Stimulated activated naive B cell treated with anti-CD40 and anti-IgM and Interleukin-4, amounts not matched to agents 10 μg/mL and 1 μg/mL and 100 μg/mL, for 72 hours (primary cell): ENCODE measurements at regions not wholly inside any gene's neighbourhood (a gene's known extent, or its start where the extent isn't known, plus 50 kb on each side); places are given as distances from the start of the nearest gene placed in this dataset.
"Not testable (repeated sequence)": the region's sequence is repeated elsewhere in the genome, so short reads cannot be mapped to it uniquely, and the experiment has no call there.

Source experiments
- ATAC-seq, 2 donors: fragments of 150-1000 bp; cut with Tn5 transposase; replicated peaks; 2 replicates each; pipeline ENCODE4 v1.10.0; 2021; ENCODE audit warnings: moderate library complexity in 1 of 2
- DNase-seq: peaks from one replicate; pipeline ENCODE4 v3.0.0; 2021
- H3K27ac Mint-ChIP-seq: one replicate; pipeline ENCODE4 v1.8.0; 2022; ENCODE audit warnings: mild to moderate bottlenecking, mixed read lengths
- H3K27me3 Mint-ChIP-seq, 2 donors: one replicate each; pipeline ENCODE4 v1.8.0; 2022; ENCODE audit warnings: mixed read lengths in 2 of 2
- H3K36me3 Mint-ChIP-seq, 2 donors: one replicate each; pipeline ENCODE4 v1.8.0; 2022; ENCODE audit warnings: mixed read lengths in 2 of 2, mild to moderate bottlenecking in 1 of 2
- H3K4me1 Mint-ChIP-seq, 2 donors: one replicate each; pipeline ENCODE4 v1.8.0; 2022; ENCODE audit warnings: mixed read lengths in 2 of 2, mild to moderate bottlenecking in 1 of 2
- H3K4me3 Mint-ChIP-seq, 2 donors: one replicate each; pipeline ENCODE4 v1.8.0; 2022; ENCODE audit warnings: mild to moderate bottlenecking in 2 of 2, mixed read lengths in 2 of 2, moderate library complexity in 1 of 2
- H3K9me3 Mint-ChIP-seq, 2 donors: one replicate each; pipeline ENCODE4 v1.8.0; 2022; ENCODE audit warnings: mixed read lengths in 2 of 2, mild to moderate bottlenecking in 1 of 2

DNA sequence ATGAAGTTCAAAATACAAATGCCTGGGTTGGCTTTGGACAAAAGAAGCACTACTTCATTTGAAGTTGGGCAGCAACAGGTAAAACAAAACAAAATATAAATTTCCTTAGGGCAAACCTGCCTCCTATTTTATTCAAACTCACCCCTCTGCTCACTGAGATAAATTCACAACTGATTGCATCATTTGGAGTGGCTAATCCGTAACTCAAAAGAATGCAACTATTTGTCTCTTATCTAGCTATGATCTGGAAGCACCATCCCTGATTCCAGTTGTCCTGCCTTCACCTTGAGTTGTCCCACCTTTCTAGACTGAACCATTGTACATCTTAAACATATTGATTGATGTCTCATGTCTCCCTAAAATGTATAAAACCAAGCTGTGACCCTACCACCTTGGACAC, 145.0 kb downstream of the CCER1 start:
- DNase-seq (no peak), ATAC-seq (no peak)
- Mint-ChIP-seq H3K27me3 (no peaks in the 10 kb centered on the region), H3K9me3 (no peaks in the 10 kb centered on the region), H3K4me3 (no peak overlapping the region), H3K36me3 (no peaks in the 10 kb centered on the region), H3K27ac (no peak overlapping the region), H3K4me1 (no peaks in the 10 kb centered on the region)

DNA sequence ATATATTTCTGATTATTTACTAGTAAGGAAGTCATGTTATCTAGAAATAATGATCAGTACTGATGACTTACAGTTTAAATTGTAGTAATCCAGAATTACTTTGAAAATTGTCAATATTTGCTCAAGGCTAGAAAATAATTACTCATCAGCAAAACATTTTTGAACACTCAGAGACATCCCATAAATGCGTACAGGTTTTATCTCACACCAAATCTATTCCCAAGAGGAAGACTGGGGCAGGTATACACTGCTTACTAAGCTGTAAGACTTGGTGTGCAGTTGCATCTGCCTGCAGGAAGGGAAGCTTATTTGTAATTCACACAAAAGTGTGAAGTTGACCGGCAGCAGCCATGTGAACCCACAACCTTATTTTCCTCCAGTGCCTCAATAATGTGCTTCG, 146.4 kb downstream of the CCER1 start:
- no peaks in the 10 kb centered on the region for H3K9me3 Mint-ChIP-seq
- no peak for ATAC-seq
- no peaks in the 10 kb centered on the region for H3K4me1 Mint-ChIP-seq
- H3K4me3 Mint-ChIP-seq, result no peak overlapping the region
- no peak overlapping the region for H3K27ac Mint-ChIP-seq
- no peaks in the 10 kb centered on the region for H3K36me3 Mint-ChIP-seq
- DNase-seq, result no peak
- no peaks in the 10 kb centered on the region for H3K27me3 Mint-ChIP-seq

DNA sequence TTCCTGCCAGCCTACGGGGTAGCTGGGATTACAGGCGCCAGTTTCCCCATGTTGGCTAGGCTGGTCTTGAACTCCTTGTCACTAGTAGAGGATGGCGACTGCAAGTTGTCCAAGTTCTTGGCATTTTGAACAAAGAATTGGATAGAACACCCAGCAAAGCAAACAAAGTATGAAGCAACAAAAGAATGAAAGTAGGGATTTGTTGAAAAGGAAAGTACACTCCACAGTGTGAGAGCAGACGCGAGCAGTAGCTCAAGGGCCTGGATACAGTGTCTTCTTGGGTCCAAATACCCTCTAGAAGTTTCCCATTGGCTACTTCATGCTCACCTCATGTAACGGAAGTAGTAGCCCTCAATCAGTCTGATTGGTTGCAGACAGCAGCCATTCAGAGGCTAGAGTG, 152.2 kb downstream of the CCER1 start:
- Mint-ChIP-seq H3K27me3 (no peaks in the 10 kb centered on the region), H3K27ac (no peak overlapping the region), H3K4me1 (no peaks in the 10 kb centered on the region), H3K4me3 (no peak overlapping the region), H3K36me3 (no peaks in the 10 kb centered on the region), H3K9me3 (peaks cover 0 to 7% of the 10 kb centered on the region in 2 donors)
- no peak for DNase-seq
- no peak for ATAC-seq

DNA sequence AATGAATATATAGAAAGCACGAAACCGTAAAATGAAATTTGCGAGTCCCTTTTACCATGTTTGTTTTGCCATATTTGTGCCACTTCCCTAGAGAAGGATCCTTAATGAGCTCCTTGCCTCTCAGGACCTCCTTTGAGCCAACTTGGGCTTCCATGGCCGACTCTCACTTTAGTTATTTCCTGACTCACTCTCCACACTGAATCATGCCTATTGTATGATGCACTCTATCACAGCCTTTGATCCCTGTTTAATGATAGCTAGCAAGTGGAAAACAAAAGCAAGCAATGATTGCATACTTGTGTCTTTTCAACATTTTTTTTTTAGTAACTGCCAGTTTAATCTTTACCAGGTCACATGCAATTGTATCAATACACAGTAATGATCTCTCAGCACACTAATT, 153.2 kb downstream of the CCER1 start:
- DNase-seq (no peak), ATAC-seq (no peak)
- no peak overlapping the region for H3K4me3 Mint-ChIP-seq
- H3K9me3 Mint-ChIP-seq, result peaks cover 0 to 7% of the 10 kb centered on the region in 2 donors
- no peak overlapping the region for H3K27ac Mint-ChIP-seq
- no peaks in the 10 kb centered on the region for H3K27me3 Mint-ChIP-seq
- H3K4me1 Mint-ChIP-seq, result no peaks in the 10 kb centered on the region
- H3K36me3 Mint-ChIP-seq, result no peaks in the 10 kb centered on the region

DNA sequence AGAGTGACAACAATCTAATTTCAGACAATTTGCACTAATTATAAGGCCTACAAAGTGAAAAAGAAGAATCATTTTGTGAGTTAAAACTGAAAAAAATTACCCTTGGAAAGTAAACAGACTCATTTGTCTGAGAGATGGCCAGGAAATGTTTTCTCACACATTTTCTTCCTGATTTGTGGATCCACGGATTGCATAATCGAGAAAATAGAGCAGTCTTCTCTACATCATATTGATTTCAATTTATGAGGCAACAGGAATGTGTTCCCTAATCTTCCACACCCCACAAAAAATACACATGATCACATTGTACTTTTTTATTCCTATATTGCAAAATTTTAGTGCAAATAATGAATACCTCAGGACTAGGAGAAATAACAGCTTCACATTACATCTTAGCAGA, 160.8 kb downstream of the CCER1 start:
- ATAC-seq (no peak), DNase-seq (no peak)
- Mint-ChIP-seq H3K4me3 (no peak overlapping the region), H3K27ac (no peak overlapping the region), H3K4me1 (no peaks in the 10 kb centered on the region), H3K9me3 (peaks cover 0 to 2% of the 10 kb centered on the region in 2 donors), H3K36me3 (no peaks in the 10 kb centered on the region), H3K27me3 (no peaks in the 10 kb centered on the region)

DNA sequence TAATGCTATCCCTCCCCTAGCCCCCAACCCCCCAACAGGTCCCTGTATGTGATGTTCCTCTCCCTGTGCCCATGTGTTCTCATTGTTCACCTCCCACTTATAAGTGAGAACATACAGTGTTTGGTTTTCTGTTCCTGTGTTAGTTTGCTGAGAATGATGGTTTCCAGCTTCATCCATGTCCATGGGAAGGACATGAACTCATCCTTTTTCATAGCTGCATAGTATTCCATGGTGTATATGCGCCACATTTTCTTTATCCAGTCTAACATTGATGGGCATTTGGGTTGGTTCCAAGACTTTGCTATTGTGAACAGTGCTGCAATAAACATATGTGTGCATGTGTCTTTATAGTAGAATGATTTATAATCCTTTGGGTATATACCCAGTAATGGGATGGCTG, 162.3 kb downstream of the CCER1 start:
- not testable (repeated sequence) for H3K27ac Mint-ChIP-seq, H3K4me3 Mint-ChIP-seq, H3K9me3 Mint-ChIP-seq, H3K4me1 Mint-ChIP-seq, H3K27me3 Mint-ChIP-seq, H3K36me3 Mint-ChIP-seq, ATAC-seq, DNase-seq

DNA sequence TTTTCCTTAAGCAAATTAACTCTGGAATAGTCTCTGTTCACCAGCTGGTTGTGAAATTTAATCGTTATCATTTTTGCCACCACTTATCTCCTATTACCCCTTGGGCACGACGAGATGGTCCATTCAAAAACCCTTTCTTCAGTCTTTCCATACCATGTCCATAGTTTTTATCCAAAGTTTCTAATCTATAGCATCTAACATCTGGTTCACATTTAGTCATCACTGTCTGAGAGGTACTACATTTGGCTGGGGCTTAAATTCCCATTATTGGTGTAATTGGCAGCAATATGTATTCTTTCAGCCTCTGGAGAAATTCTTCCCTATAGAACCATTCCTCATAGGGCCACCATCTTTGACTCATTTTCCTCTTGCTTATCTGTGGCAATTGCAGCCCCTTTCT, 163.5 kb downstream of the CCER1 start:
- Mint-ChIP-seq H3K4me3 (no peak overlapping the region), H3K9me3 (peaks cover 0 to 2% of the 10 kb centered on the region in 2 donors), H3K36me3 (no peaks in the 10 kb centered on the region), H3K4me1 (no peaks in the 10 kb centered on the region), H3K27me3 (no peaks in the 10 kb centered on the region), H3K27ac (no peak overlapping the region)
- DNase-seq (no peak), ATAC-seq (no peak)

DNA sequence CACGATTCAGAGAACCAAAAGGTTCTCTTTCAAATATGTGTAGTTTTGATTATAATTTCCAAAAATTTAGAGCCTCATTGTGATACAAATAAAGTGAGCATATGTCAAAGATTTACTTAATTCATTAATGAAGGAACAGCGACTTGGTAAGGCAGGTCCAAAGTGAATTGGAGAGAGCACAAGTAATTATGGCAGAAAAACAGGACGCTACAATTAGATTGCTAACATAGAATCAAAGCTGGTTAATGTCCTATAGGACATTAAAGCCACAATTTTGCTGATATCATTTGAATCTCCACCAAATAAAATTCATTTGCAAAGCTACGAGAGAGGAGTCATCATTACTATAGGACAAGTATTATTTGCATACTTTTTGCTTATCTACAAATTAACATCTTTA, 164.2 kb downstream of the CCER1 start:
- no peak for ATAC-seq
- H3K4me3 Mint-ChIP-seq, result no peak overlapping the region
- H3K27me3 Mint-ChIP-seq, result no peaks in the 10 kb centered on the region
- DNase-seq, result no peak
- no peak overlapping the region for H3K27ac Mint-ChIP-seq
- no peaks in the 10 kb centered on the region for H3K36me3 Mint-ChIP-seq
- no peaks in the 10 kb centered on the region for H3K4me1 Mint-ChIP-seq
- peaks cover 0 to 6% of the 10 kb centered on the region in 2 donors for H3K9me3 Mint-ChIP-seq

DNA sequence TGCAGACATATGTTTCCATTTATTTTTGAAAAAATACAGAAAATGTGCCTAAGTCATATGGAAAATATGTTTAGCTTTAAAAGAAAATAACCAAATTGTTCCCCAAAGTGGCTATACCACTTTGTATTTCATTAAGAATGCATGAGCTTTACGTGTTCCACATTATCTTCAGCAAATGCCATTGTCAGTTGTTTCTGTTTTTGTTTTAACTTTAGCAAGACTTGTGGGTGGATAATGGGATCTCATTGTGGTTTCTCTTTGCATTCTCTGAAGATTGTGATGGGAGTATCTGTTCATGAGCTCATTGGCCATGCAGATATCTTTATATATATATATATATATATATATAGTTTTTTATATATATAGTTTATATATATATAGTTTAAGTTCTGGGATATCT, 181.5 kb downstream of the CCER1 start:
- ATAC-seq (no peak), DNase-seq (no peak)
- H3K27ac Mint-ChIP-seq, result no peak overlapping the region
- peaks cover 0 to 5% of the 10 kb centered on the region in 2 donors for H3K9me3 Mint-ChIP-seq
- no peaks in the 10 kb centered on the region for H3K27me3 Mint-ChIP-seq
- no peak overlapping the region for H3K4me3 Mint-ChIP-seq
- H3K36me3 Mint-ChIP-seq, result no peaks in the 10 kb centered on the region
- no peaks in the 10 kb centered on the region for H3K4me1 Mint-ChIP-seq

DNA sequence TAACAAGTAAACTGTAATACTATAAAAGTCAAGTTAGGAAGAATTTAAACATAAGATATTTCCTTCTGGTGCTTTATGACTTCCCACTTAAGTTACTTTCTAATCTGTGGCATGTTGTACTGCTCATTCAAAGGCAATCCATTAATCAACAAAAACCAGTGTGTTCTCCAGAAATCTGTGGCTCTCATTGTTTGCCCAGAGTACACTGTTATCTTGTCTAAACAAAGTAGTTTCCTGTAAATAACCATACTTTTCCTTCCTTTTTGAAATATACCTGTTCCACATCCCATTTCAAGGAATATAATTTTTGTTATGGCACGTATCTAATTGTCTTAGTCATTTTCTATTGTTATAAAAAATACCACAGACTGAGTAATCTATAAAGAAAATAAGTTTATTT, 184.1 kb downstream of the CCER1 start:
- H3K27ac Mint-ChIP-seq, result no peak overlapping the region
- H3K36me3 Mint-ChIP-seq, result no peaks in the 10 kb centered on the region
- no peaks in the 10 kb centered on the region for H3K27me3 Mint-ChIP-seq
- no peak for DNase-seq
- no peak overlapping the region for H3K4me3 Mint-ChIP-seq
- no peaks in the 10 kb centered on the region for H3K4me1 Mint-ChIP-seq
- H3K9me3 Mint-ChIP-seq, result peaks cover 0 to 9% of the 10 kb centered on the region in 2 donors
- no peak for ATAC-seq

DNA sequence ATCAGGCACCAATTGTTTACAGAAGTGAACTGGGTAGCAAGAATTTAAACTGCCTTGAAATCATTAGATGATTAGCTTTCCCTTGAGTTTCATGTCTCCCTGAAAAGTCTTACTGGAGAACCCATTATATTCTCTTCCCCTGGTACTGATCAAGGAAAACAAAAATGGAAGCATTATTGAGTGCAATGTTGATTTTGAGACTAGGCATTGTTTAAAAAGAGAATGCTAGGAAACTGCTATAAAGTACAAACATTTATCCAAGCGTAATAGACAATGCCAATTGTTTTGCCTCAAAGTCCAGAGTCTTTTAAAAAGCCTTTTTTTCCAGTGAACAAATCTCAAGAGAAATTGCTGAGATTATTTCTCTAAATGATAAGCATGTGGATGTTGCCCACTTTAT, 197.0 kb downstream of the CCER1 start:
- Mint-ChIP-seq H3K4me1 (no peaks in the 10 kb centered on the region), H3K27me3 (peaks cover 0 to 4% of the 10 kb centered on the region in 2 donors), H3K9me3 (peaks cover 0 to 4% of the 10 kb centered on the region in 2 donors), H3K36me3 (no peaks in the 10 kb centered on the region), H3K4me3 (no peak overlapping the region), H3K27ac (no peak overlapping the region)
- ATAC-seq, result no peak
- DNase-seq, result no peak

DNA sequence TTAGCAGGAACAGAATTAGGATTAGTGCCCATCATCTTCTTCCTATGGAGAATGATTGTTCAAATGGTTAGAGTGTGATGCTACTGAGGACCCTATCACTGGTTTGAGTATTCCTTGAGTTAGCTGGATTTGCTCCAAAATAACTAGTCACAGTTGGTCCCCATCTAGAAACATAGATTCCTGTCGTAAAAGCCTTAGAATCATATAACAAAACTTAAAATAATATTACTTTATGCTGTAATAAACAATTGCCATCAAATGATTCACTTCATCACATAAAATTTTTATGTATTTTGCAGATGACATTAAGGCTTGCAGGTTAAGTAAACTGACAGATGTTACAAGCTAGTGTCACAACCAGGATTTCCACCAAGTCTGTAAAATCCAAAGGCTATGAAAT, 209.8 kb downstream of the CCER1 start:
- Mint-ChIP-seq H3K4me1 (no peaks in the 10 kb centered on the region), H3K4me3 (no peak overlapping the region), H3K27me3 (no peaks in the 10 kb centered on the region), H3K9me3 (peaks cover 5 to 10% of the 10 kb centered on the region in 2 donors), H3K36me3 (no peaks in the 10 kb centered on the region), H3K27ac (no peak overlapping the region)
- no peak for ATAC-seq
- no peak for DNase-seq

DNA sequence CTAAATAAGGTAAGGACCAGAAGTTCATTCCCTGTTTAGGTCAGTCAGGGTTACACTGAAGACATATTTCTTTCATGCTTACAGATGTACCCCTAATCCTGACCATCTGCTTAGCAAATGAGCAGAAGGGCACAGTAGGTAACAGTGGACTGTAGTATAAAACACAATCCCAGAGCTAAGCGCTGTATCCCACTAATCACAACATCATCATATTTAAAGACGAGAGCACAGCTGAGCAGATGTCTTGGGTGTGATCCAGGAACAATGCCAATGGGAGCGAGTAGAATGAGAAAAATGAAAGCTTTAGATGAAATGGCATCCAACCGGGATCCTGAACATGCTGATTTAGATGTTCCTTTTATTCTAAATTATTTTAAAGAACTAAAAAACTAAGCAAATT, 213.4 kb downstream of the CCER1 start:
- DNase-seq, result no peak
- peaks cover 2 to 5% of the 10 kb centered on the region in 2 donors for H3K9me3 Mint-ChIP-seq
- H3K27me3 Mint-ChIP-seq, result no peaks in the 10 kb centered on the region
- no peak overlapping the region for H3K4me3 Mint-ChIP-seq
- no peaks in the 10 kb centered on the region for H3K4me1 Mint-ChIP-seq
- no peak overlapping the region for H3K27ac Mint-ChIP-seq
- H3K36me3 Mint-ChIP-seq, result no peaks in the 10 kb centered on the region
- ATAC-seq, result no peak

DNA sequence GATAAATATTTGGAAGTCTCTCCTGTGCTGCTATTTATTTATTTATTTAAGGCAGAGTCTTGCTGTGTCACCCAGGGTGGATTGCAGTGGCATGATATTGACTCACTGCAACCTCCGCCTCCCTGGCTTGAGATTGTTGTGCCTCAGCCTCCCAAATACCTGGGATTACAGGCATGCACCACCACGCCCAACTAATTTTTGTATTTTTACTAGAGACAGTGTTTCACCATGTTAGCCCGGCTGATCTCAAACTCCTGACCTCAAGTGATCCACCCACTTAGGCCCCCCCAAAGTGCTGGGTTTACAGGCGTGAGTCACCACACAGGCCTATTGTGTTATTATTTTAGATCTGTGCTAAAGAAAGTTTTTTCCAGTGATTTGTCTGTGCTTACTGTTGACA, 225.2 kb downstream of the CCER1 start:
- H3K36me3 Mint-ChIP-seq, result no peaks in the 10 kb centered on the region
- no peak for DNase-seq

DNA sequence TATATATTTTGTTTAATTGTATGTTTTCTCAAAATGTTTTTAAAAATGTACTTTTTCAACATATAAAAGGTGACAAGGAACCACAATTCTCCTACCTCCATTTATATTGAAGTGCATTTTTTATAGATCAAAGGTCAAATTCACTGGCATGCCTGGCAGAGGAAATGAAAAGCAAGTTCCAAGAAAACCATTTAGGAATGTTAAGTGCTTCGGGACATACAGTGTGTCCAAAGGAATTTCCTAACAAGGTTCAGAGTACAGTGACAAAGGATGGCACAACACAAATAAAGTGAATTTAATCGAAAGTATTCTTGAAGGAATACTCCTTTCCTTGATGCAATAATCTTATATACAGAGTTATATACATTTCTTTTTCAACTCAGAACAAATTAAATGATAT, 242.3 kb downstream of the CCER1 start:
- DNase-seq, result no peak
- Mint-ChIP-seq H3K27me3 (no peaks in the 10 kb centered on the region), H3K9me3 (no peaks in the 10 kb centered on the region), H3K4me3 (no peak overlapping the region), H3K36me3 (no peaks in the 10 kb centered on the region), H3K27ac (no peak overlapping the region), H3K4me1 (no peaks in the 10 kb centered on the region)
- ATAC-seq, result no peak

More for the DNA sequence above, 225.2 kb downstream of the CCER1 start:
- ATAC-seq, result no peak
- Mint-ChIP-seq H3K9me3 (peaks cover 2 to 5% of the 10 kb centered on the region in 2 donors), H3K4me3 (no peak overlapping the region), H3K4me1 (no peaks in the 10 kb centered on the region), H3K27me3 (no peaks in the 10 kb centered on the region), H3K27ac (no peak overlapping the region)

DNA sequence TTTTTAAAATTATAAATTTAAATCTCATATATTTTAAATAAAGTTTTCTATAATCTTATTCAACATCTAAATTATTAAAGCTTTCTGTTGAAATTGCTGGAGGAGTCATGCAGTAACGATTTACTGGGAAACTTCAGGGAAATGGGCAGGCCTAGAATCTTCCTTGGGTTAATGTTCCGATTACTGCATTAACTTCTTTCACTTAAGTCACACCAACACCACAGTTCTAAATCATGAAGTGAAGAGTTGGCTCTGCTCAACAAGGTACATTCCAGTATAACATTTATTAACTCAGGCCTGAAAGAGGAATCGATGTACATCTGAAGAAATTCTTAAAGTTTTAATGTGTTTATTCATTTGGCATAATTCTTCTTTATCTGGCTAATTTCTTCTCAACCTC, 244.3 kb downstream of the CCER1 start:
- Mint-ChIP-seq H3K4me1 (no peaks in the 10 kb centered on the region), H3K27ac (no peak overlapping the region), H3K9me3 (no peaks in the 10 kb centered on the region), H3K4me3 (no peak overlapping the region), H3K36me3 (no peaks in the 10 kb centered on the region), H3K27me3 (no peaks in the 10 kb centered on the region)
- no peak for DNase-seq
- no peak for ATAC-seq
